Esophagus squamous epithelium (tissue), 4 donors: ENCODE measurements at regions not wholly inside any gene's neighbourhood (a gene's known extent, or its start where the extent isn't known, plus 50 kb on each side); places are given as distances from the start of the nearest gene placed in this dataset.

Source experiments
- POLR2A ChIP-seq, 4 donors: fragments of 450-650 bp; IDR thresholded peaks; one replicate each; pipeline ENCODE4 v1.6.1; 2017; ENCODE audit warnings: antibody characterized with exemption in 4 of 4, mild to moderate bottlenecking in 4 of 4, moderate library complexity in 3 of 4
- TF ChIP-seq, protein P1 (sequence below), 6 experiments: fragments of 450-650 bp in 4 of 6; fragments of 200-600 bp in 2 of 6; sonication (generic) in 2 of 6; IDR thresholded peaks; one replicate each; pipeline ENCODE4 v1.5.1; 2016 to 2019; ENCODE audit warnings: antibody characterized with exemption in 6 of 6, mild to moderate bottlenecking in 4 of 6, moderate library complexity in 4 of 6

DNA sequence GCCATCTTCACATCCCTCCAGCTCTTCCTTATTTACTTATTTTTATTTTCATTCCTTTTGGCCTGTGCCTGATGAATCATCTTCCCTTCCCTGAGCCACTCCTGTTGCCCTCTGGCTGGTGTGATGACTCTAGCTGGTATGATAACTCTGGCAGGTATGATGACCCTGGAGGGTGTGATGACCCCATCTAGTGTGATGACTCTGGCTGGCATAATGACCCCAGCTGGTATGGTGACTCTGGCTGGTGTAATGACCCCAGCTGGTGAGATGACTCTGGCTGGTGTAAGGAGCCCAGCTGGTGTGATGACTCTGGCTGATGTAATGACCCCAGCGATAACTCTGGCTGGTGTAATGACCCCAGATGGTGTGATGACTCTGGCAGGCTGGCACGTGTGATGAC is 426.8 kb downstream of the QKI start:
- TF ChIP-seq, protein P1, sequence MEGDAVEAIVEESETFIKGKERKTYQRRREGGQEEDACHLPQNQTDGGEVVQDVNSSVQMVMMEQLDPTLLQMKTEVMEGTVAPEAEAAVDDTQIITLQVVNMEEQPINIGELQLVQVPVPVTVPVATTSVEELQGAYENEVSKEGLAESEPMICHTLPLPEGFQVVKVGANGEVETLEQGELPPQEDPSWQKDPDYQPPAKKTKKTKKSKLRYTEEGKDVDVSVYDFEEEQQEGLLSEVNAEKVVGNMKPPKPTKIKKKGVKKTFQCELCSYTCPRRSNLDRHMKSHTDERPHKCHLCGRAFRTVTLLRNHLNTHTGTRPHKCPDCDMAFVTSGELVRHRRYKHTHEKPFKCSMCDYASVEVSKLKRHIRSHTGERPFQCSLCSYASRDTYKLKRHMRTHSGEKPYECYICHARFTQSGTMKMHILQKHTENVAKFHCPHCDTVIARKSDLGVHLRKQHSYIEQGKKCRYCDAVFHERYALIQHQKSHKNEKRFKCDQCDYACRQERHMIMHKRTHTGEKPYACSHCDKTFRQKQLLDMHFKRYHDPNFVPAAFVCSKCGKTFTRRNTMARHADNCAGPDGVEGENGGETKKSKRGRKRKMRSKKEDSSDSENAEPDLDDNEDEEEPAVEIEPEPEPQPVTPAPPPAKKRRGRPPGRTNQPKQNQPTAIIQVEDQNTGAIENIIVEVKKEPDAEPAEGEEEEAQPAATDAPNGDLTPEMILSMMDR (IDR thresholded peaks at IDR 0.05): no peak
- no peak for TF ChIP-seq POLR2A (IDR thresholded peaks at IDR 0.05)
